Endodermal cell (in vitro differentiated cells): ENCODE measurements at regions not wholly inside any gene's neighbourhood (a gene's known extent, or its start where the extent isn't known, plus 50 kb on each side); places are given as distances from the start of the nearest gene placed in this dataset.

ENCODE experiments used
- DNase-seq: peaks from one replicate; pipeline ENCODE4 v3.0.0-alpha.2; 2017
- H3K27ac ChIP-seq: 2 replicates; pipeline ENCODE4 v1.5.1; 2013; ENCODE audit warnings: mild to moderate bottlenecking, low read depth, low read length, moderate library complexity
- H3K27me3 ChIP-seq: 2 replicates; pipeline ENCODE4 v1.6.1; 2013; ENCODE audit warnings: mild to moderate bottlenecking, low read length, moderate library complexity; ENCODE audit not compliant: insufficient read depth, control insufficient read depth, poor library complexity, severe bottlenecking
- H3K36me3 ChIP-seq: 2 replicates; pipeline ENCODE4 v1.7.0; 2013; ENCODE audit warnings: mild to moderate bottlenecking, low read length, moderate library complexity; ENCODE audit not compliant: control insufficient read depth, insufficient read depth
- H3K4me1 ChIP-seq: one replicate; pipeline ENCODE4 v1.7.0; 2013; ENCODE audit warnings: low read length; ENCODE audit not compliant: control insufficient read depth, insufficient read depth
- H3K4me3 ChIP-seq: 2 replicates; pipeline ENCODE4 v1.5.1; 2013; ENCODE audit warnings: mild to moderate bottlenecking, low read length, moderate library complexity
- H3K9ac ChIP-seq: 2 replicates; pipeline ENCODE4 v1.6.1; 2013; ENCODE audit warnings: mild to moderate bottlenecking, low read length, moderate library complexity; ENCODE audit not compliant: poor library complexity, severe bottlenecking; ENCODE audit errors: extremely low read depth
- H3K9me3 ChIP-seq: 2 replicates; pipeline ENCODE4 v1.6.1; 2013; ENCODE audit warnings: mild to moderate bottlenecking, low read length, moderate library complexity; ENCODE audit not compliant: control insufficient read depth
- H3K27ac Mint-ChIP-seq: 2 replicates; pipeline ENCODE4 v1.8.0; 2020; ENCODE audit warnings: mixed read lengths
- H3K27me3 Mint-ChIP-seq: 2 replicates; pipeline ENCODE4 v1.8.0; 2021; ENCODE audit warnings: mild to moderate bottlenecking, mixed read lengths; ENCODE audit not compliant: insufficient read depth
- H3K36me3 Mint-ChIP-seq: 2 replicates; pipeline ENCODE4 v1.8.0; 2020; ENCODE audit warnings: low read depth, mixed read lengths
- H3K4me1 Mint-ChIP-seq: 2 replicates; pipeline ENCODE4 v1.8.0; 2020; ENCODE audit warnings: mixed read lengths
- H3K4me3 Mint-ChIP-seq: 2 replicates; pipeline ENCODE4 v1.8.0; 2020; ENCODE audit warnings: mild to moderate bottlenecking, moderate library complexity, mixed read lengths
- H3K9me3 Mint-ChIP-seq: 2 replicates; pipeline ENCODE4 v1.8.0; 2020; ENCODE audit warnings: mild to moderate bottlenecking, mixed read lengths
- CTCF ChIP-seq: fragments of 200-600 bp; sonication (generic); conservative IDR thresholded peaks from 2 replicates; pipeline ENCODE4 v1.5.0; 2021; ENCODE audit warnings: antibody characterized with exemption, mild to moderate bottlenecking
- WGBS, 2 experiments: methylation state at CpG; one replicate each; pipeline versions ENCODE4 v1.1.5 to v1.1.7; 2013; ENCODE audit warnings: missing lambda C conversion rate in 2 of 2, mixed read lengths in 1 of 2; ENCODE audit not compliant: insufficient coverage in 1 of 2, insufficient read length in 1 of 2; 5-methylcytosine and 5-hydroxymethylcytosine counted together

- WGBS, 2 experiments = 86 to 96% methylated on average over 2 to 3 of the region's 3 CpGs
These were observed 1656.3 kb upstream of the FLRT2 start for GRCh38 chr14:83873669-83874068.

GRCh38 chr14:83874662-83875061 lies 1655.3 kb upstream of the FLRT2 start:
- no peak overlapping the region for H3K27ac ChIP-seq
- DNase-seq = no peak
- no peak for TF ChIP-seq CTCF
- Mint-ChIP-seq H3K36me3 (no peaks in the 10 kb centered on the region), H3K4me1 (no peaks in the 10 kb centered on the region), H3K27ac (no peak overlapping the region), H3K9me3 (no peaks in the 10 kb centered on the region), H3K27me3 (no peaks in the 10 kb centered on the region), H3K4me3 (no peak overlapping the region)
- no peak overlapping the region for H3K9ac ChIP-seq
- no peaks in the 10 kb centered on the region for H3K9me3 ChIP-seq
- H3K36me3 ChIP-seq = no peaks in the 10 kb centered on the region
- H3K4me3 ChIP-seq = no peak overlapping the region
- no peaks in the 10 kb centered on the region for H3K27me3 ChIP-seq
- no peaks in the 10 kb centered on the region for H3K4me1 ChIP-seq
- 97 to 100% methylated on average over 1 of the region's 1 CpG for WGBS, 2 experiments

More at GRCh38 chr14:83873669-83874068, 1656.3 kb upstream of the FLRT2 start:
- TF ChIP-seq CTCF = no peak
- Mint-ChIP-seq H3K36me3 (no peaks in the 10 kb centered on the region), H3K4me3 (no peak overlapping the region), H3K9me3 (peaks cover 3% of the 10 kb centered on the region), H3K4me1 (no peaks in the 10 kb centered on the region), H3K27me3 (no peaks in the 10 kb centered on the region), H3K27ac (no peak overlapping the region)
- Histone ChIP-seq H3K4me3 (no peak overlapping the region), H3K27ac (no peak overlapping the region), H3K4me1 (no peaks in the 10 kb centered on the region), H3K27me3 (no peaks in the 10 kb centered on the region), H3K36me3 (no peaks in the 10 kb centered on the region), H3K9ac (no peak overlapping the region), H3K9me3 (no peaks in the 10 kb centered on the region)
- DNase-seq = no peak

- no peak for TF ChIP-seq CTCF
- H3K9me3 ChIP-seq = no peaks in the 10 kb centered on the region
- H3K27me3 ChIP-seq = no peaks in the 10 kb centered on the region
- H3K27ac ChIP-seq = no peak overlapping the region
- DNase-seq = no peak
- whole genome bisulfite sequencing, 2 experiments = 89% methylated on average over 1 of the region's 1 CpG; no CpG with 5 or more reads in 1 of the 2 experiments
- no peaks in the 10 kb centered on the region for H3K4me1 Mint-ChIP-seq
- no peak overlapping the region for H3K9ac ChIP-seq
- H3K4me3 ChIP-seq = no peak overlapping the region
- no peaks in the 10 kb centered on the region for H3K4me1 ChIP-seq
- no peaks in the 10 kb centered on the region for H3K36me3 ChIP-seq
- H3K9me3 Mint-ChIP-seq = no peaks in the 10 kb centered on the region
- no peaks in the 10 kb centered on the region for H3K36me3 Mint-ChIP-seq
- H3K27ac Mint-ChIP-seq = no peak overlapping the region
- H3K4me3 Mint-ChIP-seq = no peak overlapping the region
- no peaks in the 10 kb centered on the region for H3K27me3 Mint-ChIP-seq
These were observed 1646.2 kb upstream of the FLRT2 start for GRCh38 chr14:83883732-83884131.
